IMR-90 (cell line): ENCODE measurements at regions not wholly inside any gene's neighbourhood (a gene's known extent, or its start where the extent isn't known, plus 50 kb on each side); places are given as distances from the start of the nearest gene placed in this dataset.

Experiments
- ATAC-seq: fragments of 200-7000 bp; cut with Tn5 transposase; 2 replicates; pipeline ENCODE4 v1.9.1; 2020; ENCODE audit warnings: low read depth, mild to moderate bottlenecking, moderate library complexity
- BruUV-seq: library from RNA; stranded (reverse); fragments of 400-500 nt; replicated peaks from 2 replicates; lab custom pipeline; 2021; lab: Mats Ljungman, UMichigan
- CTCF ChIA-PET: fragments of 300-600 bp; formaldehyde crosslinking; extraction: SDS; loops from one replicate; lab custom pipeline; 2021; ENCODE audit warnings: antibody characterized with exemption; lab: Yijun Ruan, JAX
- POLR2A ChIA-PET: fragments of 300-600 bp; sonication (Branson Sonifier 250); formaldehyde crosslinking; loops from one replicate; lab custom pipeline; 2022; ENCODE audit warnings: antibody characterized with exemption; ENCODE audit not compliant: unreplicated experiment; lab: Charles Lee
- DNase-seq: peaks from one replicate; pipeline ENCODE4 v3.0.0; 2013
- H2AFZ ChIP-seq: replicated peaks from 2 replicates; pipeline ENCODE3; 2013; ENCODE audit warnings: low read length, mild to moderate bottlenecking; ENCODE audit not compliant: poor library complexity
- H2AK5ac ChIP-seq: 2 replicates; pipeline ENCODE4 v1.6.1; 2013; ENCODE audit warnings: low read depth, low read length, inconsistent platforms
- H2AK9ac ChIP-seq: replicated peaks from 2 replicates; pipeline ENCODE3; 2013; ENCODE audit warnings: mild to moderate bottlenecking, low read depth, low read length, moderate library complexity; ENCODE audit not compliant: poor library complexity
- H2BK120ac ChIP-seq: 2 replicates; pipeline ENCODE4 v1.6.1; 2013; ENCODE audit warnings: low read depth, low read length, inconsistent platforms
- H2BK15ac ChIP-seq: 3 replicates; pipeline ENCODE4 v1.6.1; 2013; ENCODE audit warnings: low read depth, low read length, inconsistent platforms
- H2BK20ac ChIP-seq: 2 replicates; pipeline ENCODE4 v1.6.1; 2013; ENCODE audit warnings: low read depth, mild to moderate bottlenecking, inconsistent platforms, low read length, moderate library complexity
- H2BK5ac ChIP-seq: 2 replicates; pipeline ENCODE4 v1.6.1; 2013; ENCODE audit warnings: mild to moderate bottlenecking, low read depth, low read length, inconsistent platforms; ENCODE audit not compliant: poor library complexity, severe bottlenecking
- H3K14ac ChIP-seq: replicated peaks from 2 replicates; pipeline ENCODE4 v1.6.1; 2013; ENCODE audit warnings: low read depth, low read length, inconsistent platforms
- H3K18ac ChIP-seq: 2 replicates; pipeline ENCODE4 v1.6.1; 2013; ENCODE audit warnings: low read depth, low read length, control low read depth
- H3K23ac ChIP-seq: 2 replicates; pipeline ENCODE4 v1.6.1; 2013; ENCODE audit warnings: low read depth, low read length, inconsistent platforms
- H3K27ac ChIP-seq: 2 replicates; pipeline ENCODE4 v1.5.1; 2013; ENCODE audit warnings: mild to moderate bottlenecking, control low read depth, low read length; ENCODE audit not compliant: insufficient read depth
- H3K27me3 ChIP-seq: 2 replicates; pipeline ENCODE4 v1.6.1; 2013; ENCODE audit warnings: low read length; ENCODE audit not compliant: control insufficient read depth, insufficient read depth
- H3K36me3 ChIP-seq: 2 replicates; pipeline ENCODE4 v1.6.1; 2013; ENCODE audit warnings: low read length, mixed read lengths; ENCODE audit not compliant: control insufficient read depth, insufficient read depth
- H3K4ac ChIP-seq: 2 replicates; pipeline ENCODE4 v1.6.1; 2013; ENCODE audit warnings: low read depth, low read length, inconsistent platforms
- H3K4me1 ChIP-seq: 2 replicates; pipeline ENCODE4 v1.6.1; 2013; ENCODE audit warnings: low read length, mixed read lengths; ENCODE audit not compliant: control insufficient read depth, insufficient read depth
- H3K4me2 ChIP-seq: 2 replicates; pipeline ENCODE4 v1.6.1; 2013; ENCODE audit warnings: low read depth, mild to moderate bottlenecking, control low read depth, low read length, moderate library complexity
- H3K4me3 ChIP-seq: 2 replicates; pipeline ENCODE4 v1.5.1; 2013; ENCODE audit warnings: low read depth, mild to moderate bottlenecking, control low read depth, low read length, moderate library complexity; ENCODE audit not compliant: insufficient read depth
- H3K56ac ChIP-seq: 2 replicates; pipeline ENCODE4 v1.6.1; 2013; ENCODE audit warnings: low read length, inconsistent platforms; ENCODE audit not compliant: insufficient read depth; ENCODE audit errors: extremely low read depth
- H3K79me1 ChIP-seq, 2 experiments: 2 replicates each; pipeline ENCODE4 v1.6.1; 2013; ENCODE audit warnings: low read length in 2 of 2, inconsistent platforms in 1 of 2, low read depth in 1 of 2
- H3K9ac ChIP-seq: 2 replicates; pipeline ENCODE4 v1.6.1; 2013; ENCODE audit warnings: low read depth, low read length, control low read depth
- H3K9me1 ChIP-seq: 2 replicates; pipeline ENCODE4 v1.6.1; 2013; ENCODE audit warnings: low read length, inconsistent platforms; ENCODE audit not compliant: insufficient read depth
- H3K9me3 ChIP-seq: 2 replicates; pipeline ENCODE4 v1.6.1; 2013; ENCODE audit warnings: low read length; ENCODE audit not compliant: control insufficient read depth, insufficient read depth
- H4K20me1 ChIP-seq: 2 replicates; pipeline ENCODE4 v1.6.1; 2013; ENCODE audit warnings: low read length, inconsistent platforms; ENCODE audit not compliant: insufficient read depth
- H4K5ac ChIP-seq: 2 replicates; pipeline ENCODE4 v1.6.1; 2013; ENCODE audit warnings: mild to moderate bottlenecking, low read depth, low read length, control low read depth
- H4K8ac ChIP-seq, 2 experiments: 2 replicates each; pipeline ENCODE4 v1.6.1; 2013; ENCODE audit warnings: low read depth in 2 of 2, low read length in 2 of 2, control low read depth in 1 of 2, inconsistent platforms in 1 of 2
- H4K91ac ChIP-seq: 2 replicates; pipeline ENCODE4 v1.6.1; 2013; ENCODE audit warnings: low read depth, low read length, inconsistent platforms; ENCODE audit not compliant: insufficient read depth
- BHLHE40 ChIP-seq: fragments of 150-350 bp; IDR thresholded peaks from 2 replicates; pipeline ENCODE4 v1.6.1; 2016; ENCODE audit warnings: mild to moderate bottlenecking, low read depth, low read length
- CEBPB ChIP-seq: IDR thresholded peaks from 2 replicates; pipeline ENCODE4 v1.6.1; 2012; ENCODE audit warnings: low read depth, low read length, improper control_type of control experiment
- CHD1 ChIP-seq: IDR thresholded peaks from 2 replicates; pipeline ENCODE4 v1.6.1; 2012; ENCODE audit warnings: low read depth, low read length, improper control_type of control experiment
- CTCF ChIP-seq: conservative IDR thresholded peaks from 2 replicates; pipeline ENCODE4 v1.5.1; 2012; ENCODE audit warnings: mild to moderate bottlenecking, low read depth, low read length, improper control_type of control experiment
- ELK1 ChIP-seq: fragments of 150-350 bp; IDR thresholded peaks from 2 replicates; pipeline ENCODE4 v1.6.1; 2016; ENCODE audit warnings: low read depth, mild to moderate bottlenecking, low read length, moderate library complexity, borderline replicate concordance
- FOS ChIP-seq: fragments of 150-350 bp; IDR thresholded peaks from 2 replicates; pipeline ENCODE4 v1.6.1; 2016; ENCODE audit warnings: low read depth, low read length
- MAFK ChIP-seq: IDR thresholded peaks from 2 replicates; pipeline ENCODE4 v1.6.1; 2012; ENCODE audit warnings: low read depth, low read length, improper control_type of control experiment
- MAZ ChIP-seq: IDR thresholded peaks from 2 replicates; pipeline ENCODE4 v1.6.1; 2012; ENCODE audit warnings: low read depth, mild to moderate bottlenecking, low read length, improper control_type of control experiment, moderate library complexity, borderline replicate concordance
- MXI1 ChIP-seq: IDR thresholded peaks from 2 replicates; pipeline ENCODE4 v1.6.1; 2012; ENCODE audit warnings: low read depth, mild to moderate bottlenecking, low read length, moderate library complexity, borderline replicate concordance
- NFE2L2 ChIP-seq: fragments of 150-350 bp; IDR thresholded peaks from 2 replicates; pipeline ENCODE4 v1.6.1; 2016; ENCODE audit warnings: low read depth, mild to moderate bottlenecking, low read length
- POLR2A ChIP-seq: IDR thresholded peaks from 2 replicates; pipeline ENCODE4 v1.6.1; 2012; ENCODE audit warnings: mild to moderate bottlenecking, low read depth, low read length
- RAD21 ChIP-seq: IDR thresholded peaks from 2 replicates; pipeline ENCODE4 v1.6.1; 2012; ENCODE audit warnings: low read length, improper control_type of control experiment
- RCOR1 ChIP-seq: IDR thresholded peaks from 2 replicates; pipeline ENCODE4 v1.6.1; 2012; ENCODE audit warnings: mild to moderate bottlenecking, low read length, improper control_type of control experiment; ENCODE audit not compliant: insufficient replicate concordance
- RFX5 ChIP-seq: IDR thresholded peaks from 2 replicates; pipeline ENCODE4 v1.8.0; 2012; ENCODE audit warnings: low read depth, mild to moderate bottlenecking, low read length, moderate library complexity
- SMC3 ChIP-seq: fragments of 150-350 bp; IDR thresholded peaks from 2 replicates; pipeline ENCODE4 v1.6.1; 2016; ENCODE audit warnings: low read depth, mild to moderate bottlenecking, antibody characterized with exemption, low read length, moderate library complexity
- USF2 ChIP-seq: fragments of 150-350 bp; IDR thresholded peaks from 2 replicates; pipeline ENCODE4 v1.6.1; 2017; ENCODE audit warnings: mild to moderate bottlenecking, antibody characterized with exemption, low read length, low read depth
- dilution Hi-C: fragments of 300-500 bp; cut with HindIII; formaldehyde crosslinking; loops from one replicate; pipeline ENCODE4 v1.14.3; 2018; ENCODE audit warnings: low sequenced_read_pairs; ENCODE audit not compliant: unreplicated experiment
- in situ Hi-C: fragments of 300-500 bp; cut with MboI; formaldehyde crosslinking; loops from 3 replicates; pipeline ENCODE4 v1.14.3; 2019; ENCODE audit warnings: low sequenced_read_pairs, inconsistent platforms, mixed read lengths
- intact Hi-C: fragments of 100-400 bp; cut with micrococcal nuclease; formaldehyde crosslinking; loops from 2 replicates; pipeline ENCODE4 v1.10.0; 2022

GRCh38 chr4:66629927-66630326 is 915.4 kb downstream of the CENPC start:
- intact Hi-C loops (no loop called here), in situ Hi-C loops (no loop called here), dilution Hi-C loops (no loop called here)
- Histone ChIP-seq H2BK15ac (no peak overlapping the region), H3K4me1 (no peaks in the 10 kb centered on the region), H4K91ac (no peak overlapping the region), H3K9ac (no peak overlapping the region), H3K36me3 (no peaks in the 10 kb centered on the region), H3K9me1 (no peaks in the 10 kb centered on the region), H2BK5ac (no peak overlapping the region), H3K23ac (no peak overlapping the region), H3K56ac (no peak overlapping the region), H2AFZ (no peak overlapping the region), H3K14ac (no peak overlapping the region), H3K79me1 (no peaks in the 10 kb centered on the region), H4K20me1 (no peaks in the 10 kb centered on the region), H3K27me3 (no peaks in the 10 kb centered on the region), H2AK5ac (no peak overlapping the region), H4K5ac (no peak overlapping the region), H3K4me2 (no peak overlapping the region), H3K18ac (no peak overlapping the region), H3K4ac (no peak overlapping the region), H2AK9ac (no peak overlapping the region), H4K8ac (no peak overlapping the region), H2BK120ac (no peak overlapping the region), H2BK20ac (no peak overlapping the region), H3K27ac (no peak overlapping the region), H3K4me3 (no peak overlapping the region), H3K9me3 (peaks cover 2% of the 10 kb centered on the region; the same call in 1 of the 2 replicates)
- BruUV-seq: no TSS peak
- DNase-seq: no peak
- ATAC-seq: no peak
- TF ChIP-seq BHLHE40 (no peak), CTCF (no peak), MXI1 (no peak), SMC3 (no peak), CEBPB (no peak), ELK1 (no peak), MAZ (no peak), POLR2A (no peak), RCOR1 (no peak), RFX5 (no peak), RAD21 (no peak), NFE2L2 (no peak), FOS (no peak), USF2 (no peak), MAFK (no peak), CHD1 (no peak)
- ChIA-PET CTCF (no interaction called here), POLR2A (no interaction called here)
